ENCODE measurements at regions not wholly inside any gene's neighbourhood (a gene's known extent, or its start where the extent isn't known, plus 50 kb on each side); places are given as distances from the start of the nearest gene placed in this dataset.

- no peak for DNase-seq (ENCODE audit: low read depth)
Observed at GRCh38 chr5:3047212-3047774, 295.8 kb upstream of the IRX2 start.

- DNase-seq (ENCODE audit: low read depth) = no peak
Observed at GRCh38 chr5:3043600-3043999, 292.1 kb upstream of the IRX2 start.

- no peak for DNase-seq (ENCODE audit: low read depth)
Observed at GRCh38 chr5:3041001-3041400, 289.5 kb upstream of the IRX2 start.

- DNase-seq (ENCODE audit: low read depth) = no peak
Observed at GRCh38 chr5:3036041-3036788, 284.7 kb upstream of the IRX2 start.

GRCh38 chr5:3035452-3035851 is 284.0 kb upstream of the IRX2 start:
- no peak for DNase-seq (ENCODE audit: low read depth)

GRCh38 chr5:3034881-3035280 is 283.4 kb upstream of the IRX2 start:
- DNase-seq (ENCODE audit: low read depth) = no peak

GRCh38 chr5:3034449-3034848 is 283.0 kb upstream of the IRX2 start:
- DNase-seq (ENCODE audit: low read depth) = no peak

- DNase-seq (ENCODE audit: low read depth) = no peak
Observed at GRCh38 chr5:3033033-3033755, 281.7 kb upstream of the IRX2 start.

- DNase-seq (ENCODE audit: low read depth) = no peak
Observed at GRCh38 chr5:3032513-3032912, 281.0 kb upstream of the IRX2 start.

GRCh38 chr5:3031733-3032378 is 280.4 kb upstream of the IRX2 start:
- DNase-seq (ENCODE audit: low read depth) = no peak

- DNase-seq (ENCODE audit: low read depth) = no peak
Observed at GRCh38 chr5:3030511-3031165, 279.2 kb upstream of the IRX2 start.

- DNase-seq (ENCODE audit: low read depth) = no peak
Observed at GRCh38 chr5:3029396-3029795, 277.9 kb upstream of the IRX2 start.

- DNase-seq (ENCODE audit: low read depth) = no peak
Observed at GRCh38 chr5:3027866-3028635, 276.6 kb upstream of the IRX2 start.

GRCh38 chr5:3027185-3027865 is 275.8 kb upstream of the IRX2 start:
- no peak for DNase-seq (ENCODE audit: low read depth)

GRCh38 chr5:3026651-3027050 is 275.2 kb upstream of the IRX2 start:
- DNase-seq (ENCODE audit: low read depth) = no peak

GRCh38 chr5:3026099-3026498 is 274.6 kb upstream of the IRX2 start:
- no peak for DNase-seq (ENCODE audit: low read depth)

- DNase-seq (ENCODE audit: low read depth) = no peak
Observed at GRCh38 chr5:3025392-3025791, 273.9 kb upstream of the IRX2 start.

GRCh38 chr5:3024976-3025375 is 273.5 kb upstream of the IRX2 start:
- DNase-seq (ENCODE audit: low read depth) = no peak

GRCh38 chr5:3024554-3024953 is 273.1 kb upstream of the IRX2 start:
- no peak for DNase-seq (ENCODE audit: low read depth)

GRCh38 chr5:3024126-3024525 is 272.6 kb upstream of the IRX2 start:
- no peak for DNase-seq (ENCODE audit: low read depth)

GRCh38 chr5:3023656-3024055 is 272.2 kb upstream of the IRX2 start:
- no peak for DNase-seq (ENCODE audit: low read depth)
